ENCODE measurements at regions not wholly inside any gene's neighbourhood (a gene's known extent, or its start where the extent isn't known, plus 50 kb on each side); places are given as distances from the start of the nearest gene placed in this dataset.
A peak's percentile ranks its signal among the peaks of the same experiment; 100 is the strongest.
"Not testable (repeated sequence)": the region's sequence is repeated elsewhere in the genome, so short reads cannot be mapped to it uniquely, and the experiment has no call there.

DNA sequence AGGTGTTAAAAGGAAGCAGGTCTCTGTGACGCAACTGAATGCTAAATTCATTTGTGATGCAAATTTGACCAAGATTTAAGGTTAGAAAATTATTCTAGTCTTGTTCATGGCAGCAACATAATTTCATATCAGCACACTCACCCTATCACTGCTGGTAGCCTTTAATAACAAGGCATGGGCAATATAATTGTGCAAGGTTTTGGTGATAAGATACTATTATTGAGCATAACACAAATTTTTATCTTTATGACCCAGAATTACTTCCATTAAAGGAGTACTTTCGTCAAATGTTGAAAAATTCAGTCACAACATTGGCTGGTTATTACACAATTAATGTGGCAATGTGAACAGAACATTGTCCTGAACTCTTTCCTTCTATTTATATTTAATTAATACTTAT is 96.0 kb upstream of the PAM start:
- ATAC-seq, result no peak
- DNase-seq, result no peak
- intact Hi-C loops (cut with micrococcal nuclease), result no loop called here

DNA sequence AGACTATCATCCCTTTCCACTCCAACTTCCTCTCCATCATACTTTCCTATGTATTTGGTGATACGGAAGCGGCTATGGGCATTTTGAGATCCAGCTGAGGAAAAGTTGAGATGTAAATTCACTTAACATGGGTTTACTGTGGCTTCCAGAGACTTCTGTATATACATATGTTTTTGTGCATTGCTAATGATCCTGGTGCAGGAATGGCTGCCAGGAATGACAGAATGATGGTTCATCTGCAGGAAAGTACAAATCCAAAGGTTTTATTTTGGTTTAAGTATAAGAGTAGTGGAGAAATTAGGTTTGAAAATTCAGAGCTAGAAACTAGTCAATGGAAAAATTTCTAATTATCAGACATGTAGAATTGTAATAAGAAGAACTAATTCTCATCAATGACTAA is 95.0 kb upstream of the PAM start:
- DNase-seq, result no peak
- intact Hi-C loops (cut with micrococcal nuclease), result no loop called here

DNA sequence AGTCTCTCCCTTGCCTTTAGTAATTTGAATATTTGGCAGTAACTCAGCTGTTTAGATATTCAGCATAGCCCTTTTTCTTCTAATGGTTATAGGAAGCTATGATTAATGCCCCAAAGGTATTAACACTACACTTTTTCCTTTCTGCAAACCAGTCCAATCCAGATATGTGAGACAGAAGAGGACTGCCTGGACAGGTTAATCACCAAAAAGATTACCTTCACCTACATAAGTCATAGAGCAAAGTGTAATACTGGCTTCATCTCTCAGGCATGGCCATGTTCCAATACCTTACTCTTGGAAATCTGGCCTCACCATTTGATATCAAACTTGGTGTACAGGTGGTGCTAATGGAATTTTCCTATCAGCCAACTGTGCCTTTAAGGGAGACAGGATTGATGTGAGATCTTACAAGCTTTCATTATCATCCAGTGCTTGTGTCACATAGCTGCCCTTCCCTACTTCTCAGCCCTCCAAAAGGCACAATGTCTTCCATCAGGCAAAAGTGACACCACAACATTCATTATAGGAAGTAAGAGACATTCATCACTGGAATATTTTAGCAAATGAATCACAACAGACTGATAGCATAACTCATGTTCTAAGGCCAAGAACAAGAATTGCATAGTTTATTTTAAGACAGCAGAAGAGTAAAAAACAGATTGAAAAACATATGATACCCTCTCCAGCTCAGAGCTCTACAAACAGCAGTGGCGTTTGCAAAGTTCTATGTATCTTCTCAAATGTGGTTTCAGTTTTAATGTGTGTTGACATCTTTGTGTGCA is 91.2 kb upstream of the PAM start:
- no peak for DNase-seq
- intact Hi-C loops (cut with micrococcal nuclease), result no loop called here
- peak; percentile 30 for ATAC-seq

More for the DNA sequence above, 95.0 kb upstream of the PAM start:
- ATAC-seq, result no peak

DNA sequence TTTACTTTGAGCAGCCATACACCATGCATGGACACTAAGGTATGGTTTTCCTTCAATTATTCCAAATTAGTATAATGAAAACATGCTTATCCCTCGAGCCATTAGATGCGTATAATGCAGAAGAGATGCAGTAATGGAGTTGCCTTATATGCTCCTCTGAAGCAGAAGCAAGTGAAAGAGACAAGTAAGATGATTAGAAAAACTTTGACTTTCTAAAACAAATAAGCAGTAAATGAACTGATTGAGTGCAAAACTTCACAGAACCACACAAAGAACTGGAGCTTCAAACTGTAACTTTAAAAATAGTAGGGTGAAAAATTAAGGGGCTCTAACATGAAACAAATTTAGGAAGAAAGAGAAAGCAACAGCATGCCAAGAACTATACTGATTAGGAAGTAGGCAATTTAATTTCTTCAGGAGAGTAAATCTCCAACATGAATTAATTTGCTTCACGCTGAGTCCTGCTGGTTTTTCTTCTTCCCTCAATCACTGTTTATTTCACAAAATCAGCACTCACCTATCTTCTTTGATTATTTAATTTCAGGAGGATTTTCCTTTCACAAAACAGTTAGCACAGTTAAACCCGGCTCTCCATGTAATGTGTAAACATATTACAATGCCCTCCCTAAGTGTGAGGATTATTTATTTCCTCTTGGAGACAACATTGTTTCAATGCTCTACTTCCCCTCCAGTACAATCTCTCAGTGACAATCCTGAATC is 90.3 kb upstream of the PAM start:
- no peak for DNase-seq
- intact Hi-C loops (cut with micrococcal nuclease), result loop anchor here (5.0 kb wide), 1 partner anchor 77 kb away; no protein-coding TSS in a partner anchor

DNA sequence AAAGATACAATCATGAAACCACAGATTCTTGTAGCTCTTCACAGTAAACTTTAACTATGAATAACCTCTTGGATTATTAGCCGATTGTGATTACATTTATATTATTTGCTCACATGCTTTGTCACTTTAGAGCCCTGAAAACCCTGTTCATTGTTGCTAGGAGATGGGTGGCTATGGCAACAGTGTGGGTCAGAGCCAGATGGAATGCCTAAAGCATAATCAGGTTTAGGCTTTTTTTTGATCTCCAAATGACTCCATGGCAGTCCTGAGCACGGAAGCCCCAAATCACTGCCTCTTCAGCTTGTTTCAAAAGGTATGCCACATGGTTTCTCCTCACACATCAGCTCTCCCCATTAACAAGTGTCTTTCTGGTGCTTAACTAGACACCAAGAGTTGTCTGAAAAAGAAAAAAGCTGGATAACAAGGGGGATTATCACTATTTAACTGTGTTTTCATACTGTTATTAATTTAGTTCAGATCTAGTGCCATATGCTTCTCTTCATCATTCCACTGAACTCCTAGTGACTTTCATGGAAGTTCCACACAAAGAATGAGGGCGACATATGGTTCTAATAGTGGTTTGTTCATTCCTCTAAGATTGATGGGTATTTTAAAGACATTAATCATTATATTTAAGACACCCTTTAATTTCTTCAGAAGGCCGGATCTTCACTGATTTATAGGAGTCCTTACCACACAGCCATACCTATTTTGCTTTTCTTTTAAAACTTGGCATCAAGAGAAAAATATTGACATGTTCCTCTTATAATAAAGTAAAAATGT is 88.8 kb upstream of the PAM start:
- intact Hi-C loops (cut with micrococcal nuclease), result loop anchor here (5.0 kb wide), 1 partner anchor 79 kb away; no protein-coding TSS in a partner anchor
- DNase-seq (no peak), ATAC-seq (no peak)

More for the DNA sequence above, 90.3 kb upstream of the PAM start:
- peak; percentile 14 for ATAC-seq

DNA sequence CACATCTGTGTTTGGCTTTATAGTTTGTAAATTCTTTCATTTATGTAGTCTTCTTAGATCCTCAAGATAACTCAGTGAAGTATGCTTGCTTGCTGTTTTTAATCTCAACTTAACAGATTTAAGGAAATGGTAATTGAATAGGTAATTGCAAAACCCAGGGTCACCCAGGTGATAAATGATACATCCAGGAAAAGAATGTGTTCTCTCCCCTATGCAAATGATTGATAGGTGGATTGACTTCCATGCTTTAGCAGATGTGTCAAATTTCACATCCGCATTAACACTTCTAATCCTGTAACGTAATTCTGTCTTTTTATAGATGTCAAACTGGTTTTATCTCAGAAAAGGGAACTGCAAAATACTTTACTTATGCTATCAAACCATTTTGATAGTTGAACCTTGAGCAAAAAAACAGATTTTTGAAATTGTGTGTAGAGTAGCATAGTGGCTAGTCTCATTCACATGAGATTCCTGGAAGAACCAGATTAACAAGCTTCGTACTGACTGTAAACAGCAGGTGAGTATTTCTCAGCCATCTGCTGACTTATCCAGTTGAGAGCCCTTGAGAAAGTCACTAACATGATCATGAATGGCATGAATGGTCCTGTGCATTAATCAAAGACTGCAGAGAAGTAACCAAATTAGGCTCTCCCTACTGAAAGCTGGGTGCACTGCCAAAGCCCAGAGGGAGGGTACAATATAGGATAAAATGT is 86.7 kb upstream of the PAM start:
- intact Hi-C loops (cut with micrococcal nuclease), result loop anchor here (5.0 kb wide), 1 partner anchor 81 kb away; no protein-coding TSS in a partner anchor
- no peak for ATAC-seq
- no peak for DNase-seq

DNA sequence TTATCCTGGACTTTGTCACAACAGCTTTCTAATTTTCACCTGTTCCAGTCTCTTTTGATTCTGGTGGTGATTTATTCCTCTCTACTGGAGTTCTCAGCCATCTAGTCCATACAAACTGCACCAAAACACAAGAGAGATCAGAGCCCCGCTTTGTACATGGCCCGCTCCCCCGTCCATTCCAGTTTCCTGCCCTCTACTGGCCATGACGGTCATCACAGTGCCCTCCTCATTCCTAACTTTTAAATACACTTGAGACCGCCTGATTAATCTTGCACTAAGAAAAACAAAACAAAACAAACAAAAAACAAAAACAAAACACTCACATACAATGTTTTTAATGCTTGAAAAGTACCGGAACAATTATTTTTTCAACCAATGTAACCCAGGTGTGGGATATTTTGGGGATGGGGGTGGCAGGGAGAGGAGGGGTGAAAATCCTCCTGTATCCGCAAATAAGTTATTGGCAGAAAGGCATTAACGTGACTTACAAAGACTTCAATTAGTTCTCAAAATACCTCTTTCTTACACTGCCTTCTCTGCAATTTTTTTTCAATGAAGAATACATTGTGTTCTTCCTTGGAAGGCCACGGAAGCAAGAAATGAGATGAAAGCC is 84.8 kb upstream of the PAM start:
- ATAC-seq (peak; percentile 73), DNase-seq (peak; percentile 35)
- intact Hi-C loops (cut with micrococcal nuclease), result no loop called here

DNA sequence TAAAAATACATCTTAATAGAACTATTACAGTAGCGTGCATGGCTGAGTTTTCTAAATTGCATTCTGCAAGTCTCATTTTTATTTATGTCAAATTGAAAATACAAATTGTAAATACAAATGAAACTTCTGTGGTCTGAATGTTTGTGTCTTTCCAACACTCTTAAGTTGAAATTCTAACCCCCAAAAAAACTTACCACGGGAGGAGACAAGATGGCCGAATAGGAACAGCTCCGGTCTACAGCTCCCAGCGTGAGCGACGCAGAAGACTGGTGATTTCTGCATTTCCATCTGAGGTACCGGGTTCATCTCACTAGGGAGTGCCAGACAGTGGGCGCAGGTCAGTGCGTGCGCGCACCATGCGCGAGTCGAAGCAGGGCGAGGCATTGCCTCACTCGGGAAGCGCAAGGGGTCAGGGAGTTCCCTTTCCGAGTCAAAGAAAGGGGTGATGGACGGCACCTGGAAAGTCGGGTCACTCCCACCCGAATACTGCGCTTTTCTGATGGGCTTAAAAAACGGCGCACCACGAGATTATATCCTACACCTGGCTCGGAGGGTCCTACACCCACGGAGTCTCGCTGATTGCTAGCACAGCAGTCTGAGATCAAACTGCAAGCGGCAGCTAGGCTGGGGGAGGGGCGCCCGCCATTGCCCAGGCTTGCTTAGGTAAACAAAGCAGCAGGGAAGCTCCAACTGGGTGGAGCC is 83.9 kb upstream of the PAM start:
- DNase-seq; intact Hi-C loops (cut with micrococcal nuclease); ATAC-seq: not testable (repeated sequence)

DNA sequence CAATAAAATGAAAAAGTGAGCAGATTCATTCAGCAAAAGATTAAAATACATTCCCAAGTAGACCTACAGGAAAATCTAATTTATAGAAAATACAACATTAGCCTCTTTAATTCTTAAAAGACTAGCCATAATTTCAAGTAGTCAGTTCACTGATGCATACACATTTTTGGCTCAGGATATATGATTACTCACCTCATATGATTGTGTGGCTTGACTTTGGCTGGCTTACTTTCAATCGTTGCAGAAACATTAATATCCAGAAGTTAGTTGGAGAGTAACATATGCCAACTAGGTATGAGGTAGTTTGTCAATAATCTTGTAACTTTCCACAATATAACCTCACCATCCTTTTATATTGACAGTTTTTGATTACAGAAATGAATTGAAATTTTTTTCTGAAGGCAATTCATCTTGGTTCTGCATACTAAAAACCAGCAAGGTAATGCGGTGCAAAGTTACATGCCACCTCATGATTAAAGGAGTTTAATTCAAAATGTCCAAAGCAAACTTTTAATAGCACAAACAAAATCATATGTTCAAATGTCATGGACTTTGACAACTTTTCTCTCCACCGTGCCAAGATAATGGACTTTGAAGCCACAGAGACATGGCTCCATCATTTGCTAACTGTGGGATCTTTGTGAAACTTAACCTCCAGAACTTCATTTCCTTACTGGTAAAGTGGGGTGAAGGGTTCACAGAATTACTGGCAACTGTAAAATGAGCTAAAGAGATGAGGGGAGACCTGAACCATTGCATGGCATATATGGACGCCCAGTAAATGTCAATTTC is 76.6 kb upstream of the PAM start:
- no peak for ATAC-seq
- intact Hi-C loops (cut with micrococcal nuclease), result no loop called here

DNA sequence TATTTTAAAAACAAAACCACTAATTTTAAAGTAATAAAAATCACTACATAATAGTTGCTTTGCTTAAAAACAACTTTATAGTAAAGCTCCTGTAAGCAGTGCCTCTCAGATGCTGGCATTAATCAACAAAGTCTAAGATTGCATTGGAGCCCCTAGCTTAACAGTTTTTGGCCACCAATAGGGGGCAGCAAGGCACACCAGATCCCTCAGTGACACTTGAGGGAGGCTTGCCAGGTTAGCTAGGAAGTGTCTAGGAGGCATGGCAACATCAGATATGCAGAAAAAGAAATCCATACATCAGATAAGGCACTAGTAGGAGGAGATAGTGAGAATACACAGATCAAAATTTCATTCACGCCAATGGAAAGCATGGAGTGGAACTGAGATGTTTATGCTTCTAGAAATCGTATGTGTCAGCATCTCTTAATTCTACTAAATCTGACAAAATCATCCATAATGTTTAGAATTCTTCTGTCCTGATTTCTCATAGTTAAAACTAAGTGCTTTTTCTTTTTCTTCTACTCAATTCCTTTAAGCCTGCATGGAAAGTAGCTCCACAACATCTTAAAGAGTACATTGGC is 73.6 kb upstream of the PAM start:
- intact Hi-C loops (cut with micrococcal nuclease), result no loop called here
- ATAC-seq (peak; percentile 88), DNase-seq (peak; percentile 52)

More for the DNA sequence above, 76.6 kb upstream of the PAM start:
- DNase-seq, result no peak

DNA sequence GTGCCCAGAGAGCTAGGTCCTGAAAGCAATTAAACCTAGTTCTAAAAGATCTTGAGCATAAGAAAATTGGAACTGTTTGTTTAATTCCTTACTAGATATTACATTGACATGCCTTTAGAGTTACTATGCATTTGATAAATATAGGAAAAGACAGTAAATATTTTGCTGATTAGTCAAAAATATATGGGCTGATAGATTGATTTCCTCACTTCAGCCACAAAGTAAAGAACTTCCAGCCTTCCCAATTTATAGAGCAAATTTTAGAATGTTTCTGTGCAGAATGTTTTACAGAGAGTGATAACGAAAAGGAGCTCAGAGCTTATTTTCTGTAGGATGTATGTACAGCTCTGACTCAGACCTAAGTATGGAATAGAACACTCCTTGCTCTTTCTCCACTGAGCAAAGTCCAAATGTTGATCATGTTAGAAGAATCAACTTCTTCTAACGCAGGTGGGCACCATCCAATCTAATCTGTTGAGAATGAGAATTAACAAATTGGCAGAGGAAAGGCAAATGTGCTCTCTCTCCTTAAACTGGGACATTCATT is 72.9 kb upstream of the PAM start:
- ATAC-seq (no peak), DNase-seq (no peak)
- intact Hi-C loops (cut with micrococcal nuclease), result no loop called here

DNA sequence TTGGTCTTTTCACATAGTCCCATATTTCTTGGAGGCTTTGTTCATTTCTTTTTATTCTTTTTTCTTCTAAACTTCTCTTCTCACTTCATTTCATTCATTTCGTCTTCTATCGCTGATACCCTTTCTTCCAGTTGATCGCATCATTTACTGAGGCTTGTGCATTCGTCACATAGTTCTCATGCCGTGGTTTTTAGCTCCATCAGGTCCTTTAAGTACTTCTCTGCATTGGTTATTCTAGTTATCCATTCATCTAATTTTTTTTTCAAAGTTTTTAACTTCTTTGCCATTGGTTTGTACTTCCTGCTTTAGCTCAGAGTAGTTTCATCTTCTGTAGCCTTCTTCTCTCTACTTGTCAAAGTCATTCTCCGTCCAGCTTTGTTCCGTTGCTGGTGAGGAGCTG is 67.0 kb upstream of the PAM start:
- DNase-seq; intact Hi-C loops (cut with micrococcal nuclease); ATAC-seq: not testable (repeated sequence)

DNA sequence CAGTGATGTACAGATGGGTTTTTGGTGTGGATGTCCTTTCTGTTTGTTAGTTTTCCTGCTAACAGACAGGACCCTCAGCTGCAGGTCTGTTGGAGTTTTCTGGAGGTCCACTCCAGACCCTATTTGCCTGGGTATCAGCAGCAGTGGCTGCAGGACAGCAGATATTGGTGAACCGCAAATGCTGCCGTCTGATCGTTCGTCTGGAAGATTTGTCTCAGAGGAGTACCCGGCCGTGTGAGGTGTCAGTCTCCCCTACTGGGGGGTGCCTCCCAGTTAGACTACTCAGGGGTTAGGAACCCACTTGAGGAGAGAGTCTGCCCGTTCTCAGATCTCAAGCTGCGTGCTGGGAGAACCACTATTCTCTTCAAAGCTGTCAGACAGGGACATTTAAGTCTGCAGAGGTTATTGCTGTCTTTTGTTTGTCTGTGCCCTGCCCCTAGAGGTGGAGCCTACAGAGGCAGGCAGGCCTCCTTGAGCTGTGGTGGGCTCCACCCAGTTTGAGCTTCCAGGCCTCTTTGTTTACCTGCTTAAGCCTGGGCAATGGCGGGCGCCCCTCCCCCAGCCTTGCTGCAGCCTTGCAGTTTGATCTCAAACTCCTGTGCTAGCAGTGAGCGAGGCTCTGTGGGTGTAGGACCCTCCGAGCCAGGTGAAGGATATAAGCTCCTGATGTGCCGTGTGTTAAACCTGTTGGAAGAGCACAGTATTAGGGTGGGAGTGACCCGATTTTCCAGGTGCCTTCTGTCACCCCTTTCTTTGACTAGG is 66.3 kb upstream of the PAM start:
- DNase-seq; intact Hi-C loops (cut with micrococcal nuclease); ATAC-seq: not testable (repeated sequence)

DNA sequence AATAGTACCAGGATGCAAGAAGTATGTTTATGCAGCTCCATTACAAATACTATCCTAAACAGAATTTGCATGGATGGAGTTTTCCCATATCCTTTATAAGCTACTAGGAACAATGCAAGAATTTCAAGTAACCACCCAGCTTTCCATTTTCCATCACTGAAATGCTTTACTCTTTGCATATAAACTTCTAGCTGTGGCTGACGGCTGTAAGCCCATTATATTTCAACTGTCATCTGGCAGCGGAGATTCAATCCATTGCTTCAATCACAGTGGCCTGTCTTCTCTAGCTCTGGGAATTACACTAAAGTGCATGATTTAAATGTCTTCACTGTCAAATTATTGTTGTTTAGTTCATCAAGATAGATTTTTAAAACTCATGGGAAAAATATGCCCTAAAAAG is 64.2 kb upstream of the PAM start:
- DNase-seq, result no peak
- no peak for ATAC-seq
- intact Hi-C loops (cut with micrococcal nuclease), result no loop called here

DNA sequence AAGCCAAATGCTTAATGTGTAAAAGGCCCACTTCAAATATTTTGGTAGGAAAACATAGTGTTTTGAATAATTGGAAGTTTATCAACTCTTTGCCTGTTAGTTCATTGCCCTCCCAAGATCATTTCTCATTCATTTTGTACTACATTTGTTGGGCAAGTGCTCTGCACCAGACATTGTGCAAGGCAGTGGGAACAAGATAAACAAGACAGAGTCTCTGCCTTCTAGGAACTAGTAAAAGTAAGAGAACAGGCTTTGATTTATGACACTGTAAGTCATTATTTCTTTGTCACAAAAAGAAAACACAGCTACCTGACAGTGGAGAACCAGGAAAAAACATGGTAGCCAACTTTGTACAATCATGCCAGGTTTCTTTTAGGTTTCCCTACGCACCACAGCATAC is 63.7 kb upstream of the PAM start:
- ATAC-seq, result no peak
- no peak for DNase-seq
- intact Hi-C loops (cut with micrococcal nuclease), result no loop called here
